Dermis blood vessel endothelial cell (primary cell): ENCODE measurements at regions not wholly inside any gene's neighbourhood (a gene's known extent, or its start where the extent isn't known, plus 50 kb on each side); places are given as distances from the start of the nearest gene placed in this dataset.

Experiments used
- DNase-seq: peaks from one replicate; pipeline ENCODE4 v3.0.0; 2010

- DNase-seq = no peak
Measured at GRCh38 chr5:112663146-112663545, 74.5 kb upstream of the APC start.

GRCh38 chr5:112668016-112668415, 69.7 kb upstream of the APC start:
- no peak for DNase-seq

- DNase-seq = no peak
Measured at GRCh38 chr5:112668911-112669310, 68.8 kb upstream of the APC start.

GRCh38 chr5:112669328-112669963, 68.2 kb upstream of the APC start:
- no peak for DNase-seq

- no peak for DNase-seq
Measured at GRCh38 chr5:112671687-112672086, 66.0 kb upstream of the APC start.

GRCh38 chr5:112681481-112681908, 56.2 kb upstream of the APC start:
- no peak for DNase-seq

GRCh38 chr5:112682621-112683061, 55.0 kb upstream of the APC start:
- no peak for DNase-seq

GRCh38 chr5:112684121-112684520, 53.6 kb upstream of the APC start:
- no peak for DNase-seq

- no peak for DNase-seq
Measured at GRCh38 chr5:112684737-112685136, 52.9 kb upstream of the APC start.

- DNase-seq = no peak
Measured at GRCh38 chr5:112685386-112685785, 52.3 kb upstream of the APC start.

- DNase-seq = no peak
Measured at GRCh38 chr5:112685931-112686330, 51.8 kb upstream of the APC start.

- no peak for DNase-seq
Measured at GRCh38 chr5:112686675-112687074, 51.0 kb upstream of the APC start.

GRCh38 chr5:112687306-112687705, 50.4 kb upstream of the APC start:
- no peak for DNase-seq
